GM21717 (cell line): ENCODE measurements at regions not wholly inside any gene's neighbourhood (a gene's known extent, or its start where the extent isn't known, plus 50 kb on each side); places are given as distances from the start of the nearest gene placed in this dataset.

Experiments used
- ATAC-seq: cut with Tn5 transposase; IDR thresholded peaks from one replicate; pipeline ENCODE4 v1.9.1; 2021; ENCODE audit warnings: mild to moderate bottlenecking, moderate library complexity; ENCODE audit not compliant: unreplicated experiment

DNA sequence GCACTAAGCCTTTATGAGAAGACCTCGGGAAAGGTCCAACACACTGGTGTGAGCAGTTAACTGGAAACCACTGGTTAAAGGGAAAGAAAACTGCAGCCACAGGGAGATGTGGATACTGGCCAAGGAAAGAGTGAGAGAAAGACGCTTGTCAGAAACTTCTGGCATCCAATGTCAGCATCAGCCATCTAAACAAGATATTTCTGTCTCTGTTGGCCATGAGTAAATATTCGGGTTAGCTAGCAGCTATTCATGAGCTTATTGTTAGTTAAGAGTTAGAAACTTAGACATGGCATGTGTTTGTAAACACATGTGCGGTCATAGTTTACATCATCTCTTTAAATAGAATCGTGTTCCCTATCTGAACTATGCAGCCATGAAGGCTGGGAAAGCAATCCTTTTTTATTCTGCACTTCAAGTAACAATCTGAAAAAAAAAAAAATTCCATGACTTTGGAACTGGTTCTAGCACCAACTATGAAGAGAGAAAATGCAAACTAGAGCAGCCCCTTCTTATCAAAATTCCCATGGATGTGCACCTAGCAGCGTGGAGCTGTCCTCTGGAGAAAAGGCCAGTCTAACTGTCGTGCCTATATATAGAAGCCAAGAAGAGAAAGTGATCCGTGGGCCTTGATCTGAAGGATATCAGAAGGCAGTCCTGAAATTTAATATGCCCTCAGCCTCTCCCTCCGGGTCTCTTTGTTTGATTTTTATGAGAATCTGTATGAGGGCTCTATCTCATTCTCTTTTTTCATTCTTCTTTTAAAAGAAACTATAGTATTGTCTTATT lies 84.0 kb upstream of the RFX8 start:
- ATAC-seq, result no peak

GRCh38 chr2:101556033-101556459 lies 81.1 kb upstream of the RFX8 start:
- ATAC-seq, result no peak

GRCh38 chr2:101551336-101551888 lies 76.5 kb upstream of the RFX8 start:
- no peak for ATAC-seq

GRCh38 chr2:101550555-101550954 lies 75.6 kb upstream of the RFX8 start:
- no peak for ATAC-seq

DNA sequence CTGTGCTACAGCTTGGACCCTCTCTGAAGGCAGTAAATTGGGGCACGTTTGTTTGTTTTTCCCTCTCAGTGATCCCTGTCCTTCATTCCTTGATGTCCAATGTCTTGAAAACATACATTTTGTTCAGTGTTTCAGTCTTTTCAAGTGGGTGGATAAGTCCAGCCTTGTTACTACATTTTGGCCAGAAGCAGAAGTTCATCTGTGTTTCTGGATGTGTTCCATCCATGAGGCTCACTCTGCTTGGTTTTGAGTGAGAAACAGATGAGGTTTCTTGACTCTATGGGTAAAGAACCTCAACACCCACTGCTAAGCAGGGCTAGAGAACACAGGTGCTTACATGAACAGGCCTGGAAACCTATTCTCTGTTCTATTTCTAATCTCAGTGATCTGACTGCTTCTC lies 74.5 kb upstream of the RFX8 start:
- no peak for ATAC-seq

GRCh38 chr2:101546376-101547058 lies 71.6 kb upstream of the RFX8 start:
- no peak for ATAC-seq

- ATAC-seq, result no peak
Observed at GRCh38 chr2:101545950-101546349, 71.0 kb upstream of the RFX8 start.

DNA sequence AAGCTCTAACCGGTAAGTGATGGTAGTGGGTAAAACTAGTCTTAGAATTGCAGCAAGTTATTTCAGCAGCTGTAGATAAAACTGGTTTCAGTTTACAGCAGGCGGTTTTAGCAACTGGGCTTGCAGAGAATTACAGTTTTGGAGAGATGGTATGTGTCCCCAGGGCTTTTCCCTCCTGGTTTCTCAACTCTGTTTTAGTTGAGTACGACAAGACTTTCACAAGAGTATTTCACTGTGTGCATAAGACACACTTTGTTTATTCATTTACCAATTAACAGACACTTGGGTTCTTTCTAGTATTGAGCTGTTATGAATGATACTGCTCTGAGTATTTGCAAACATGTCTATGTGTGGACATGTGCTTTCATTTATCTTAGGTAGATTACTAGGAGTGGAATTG lies 65.6 kb upstream of the RFX8 start:
- no peak for ATAC-seq

GRCh38 chr2:101538076-101538475 lies 63.2 kb upstream of the RFX8 start:
- ATAC-seq, result no peak

DNA sequence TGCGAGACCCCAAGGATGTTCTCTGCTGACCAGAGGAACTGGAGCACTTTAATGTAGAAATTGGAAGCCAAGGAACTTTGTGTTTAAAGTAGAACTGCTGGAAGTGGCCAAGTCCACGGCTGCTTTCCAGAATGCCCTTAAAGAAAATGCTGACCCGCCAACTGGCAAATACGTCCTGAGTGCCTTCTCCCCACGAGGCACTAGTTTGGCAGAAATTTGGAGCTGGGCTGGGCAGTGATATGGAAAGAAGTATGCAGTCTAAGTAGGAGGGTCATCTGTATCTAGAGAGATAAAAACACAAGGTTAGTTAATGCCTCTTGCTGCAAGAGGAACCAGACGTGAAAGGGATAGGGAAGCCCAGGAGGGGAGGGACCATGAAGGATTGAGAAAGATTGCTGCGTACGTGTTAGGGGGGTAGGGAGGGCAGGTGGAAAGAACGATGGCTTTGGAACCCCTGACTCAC lies 59.3 kb upstream of the RFX8 start:
- no peak for ATAC-seq

DNA sequence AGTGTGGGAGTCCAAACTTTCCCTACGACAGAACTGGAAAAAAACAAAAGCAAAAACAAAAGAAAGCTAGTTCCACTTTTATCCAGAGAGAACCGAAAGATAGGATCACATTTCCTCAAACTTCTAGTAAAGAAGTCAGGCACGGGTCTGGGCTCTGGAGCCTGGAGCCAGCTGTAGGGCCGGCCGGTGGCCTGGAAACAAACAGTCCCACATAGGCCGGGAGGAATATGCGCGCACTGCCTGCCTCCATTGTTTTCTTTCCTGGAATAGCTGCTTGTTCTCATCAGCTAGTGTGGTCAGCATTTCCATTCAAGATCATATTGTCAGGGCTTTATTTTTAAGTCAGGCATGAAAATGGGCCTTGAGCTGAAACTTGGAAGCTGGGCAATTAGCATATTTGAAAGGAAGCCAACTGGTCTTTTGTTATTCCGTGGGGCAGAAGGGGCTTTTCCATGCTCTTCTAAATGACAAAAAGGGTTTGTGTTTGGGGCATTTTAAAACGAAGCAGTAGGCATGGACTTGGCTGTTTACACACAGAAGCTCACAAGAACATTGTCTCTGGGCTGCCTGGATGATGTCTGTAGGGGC lies 58.7 kb upstream of the RFX8 start:
- no peak for ATAC-seq

DNA sequence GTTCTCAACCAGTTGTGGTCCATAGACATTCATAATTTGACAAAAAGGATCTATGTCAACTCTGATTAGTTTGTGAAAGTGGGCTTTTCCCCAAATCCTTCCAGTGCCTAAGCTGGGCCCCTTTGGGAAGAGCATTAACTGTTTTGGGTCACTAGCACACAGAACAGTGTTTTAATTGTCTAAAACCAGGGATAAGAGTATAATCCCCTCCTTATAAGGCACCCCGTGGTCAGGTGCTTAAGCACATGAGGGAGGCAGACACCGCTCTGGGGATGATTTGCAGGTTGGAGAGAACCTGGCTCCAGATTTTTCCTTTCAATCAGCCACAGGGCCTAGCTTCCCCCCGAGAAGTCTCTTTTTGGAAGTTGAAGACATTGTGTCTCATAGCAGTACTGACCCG lies 53.6 kb upstream of the RFX8 start:
- ATAC-seq, result no peak

GRCh38 chr2:101524806-101525430 lies 50.0 kb upstream of the RFX8 start:
- ATAC-seq, result no peak
